NCI-H2196 (cell line): ENCODE measurements at regions not wholly inside any gene's neighbourhood (a gene's known extent, or its start where the extent isn't known, plus 50 kb on each side); places are given as distances from the start of the nearest gene placed in this dataset.
"Not testable (repeated sequence)": the region's sequence is repeated elsewhere in the genome, so short reads cannot be mapped to it uniquely, and the experiment has no call there.

Experiments
- DNase-seq: peaks from one replicate; lab custom pipeline; 2025; ENCODE audit not compliant: unreplicated experiment; lab: John Stamatoyannopoulos, UW

- no peak for DNase-seq
Measured at GRCh38 chr3:197431346-197431910, 124.3 kb downstream of the BDH1 start.

- DNase-seq: no peak
Measured at GRCh38 chr3:197430934-197431333, 124.8 kb downstream of the BDH1 start.

GRCh38 chr3:197430502-197430901, 125.3 kb downstream of the BDH1 start:
- no peak for DNase-seq

- DNase-seq: no peak
Measured at GRCh38 chr3:197428952-197429351, 126.8 kb downstream of the BDH1 start.

GRCh38 chr3:197428117-197428801, 127.5 kb downstream of the BDH1 start:
- no peak for DNase-seq

- DNase-seq: no peak
Measured at GRCh38 chr3:197427021-197427420, 128.6 kb upstream of the DLG1 start.

GRCh38 chr3:197426121-197426566, 127.7 kb upstream of the DLG1 start:
- no peak for DNase-seq

GRCh38 chr3:197425485-197426120, 127.2 kb upstream of the DLG1 start:
- no peak for DNase-seq

- no peak for DNase-seq
Measured at GRCh38 chr3:197424674-197425484, 126.5 kb upstream of the DLG1 start.

- DNase-seq: no peak
Measured at GRCh38 chr3:197424266-197424665, 125.9 kb upstream of the DLG1 start.

- no peak for DNase-seq
Measured at GRCh38 chr3:197423376-197423775, 125.0 kb upstream of the DLG1 start.

GRCh38 chr3:197422506-197422905, 124.1 kb upstream of the DLG1 start:
- no peak for DNase-seq

- DNase-seq: no peak
Measured at GRCh38 chr3:197421021-197421420, 122.6 kb upstream of the DLG1 start.

- no peak for DNase-seq
Measured at GRCh38 chr3:197420566-197420965, 122.2 kb upstream of the DLG1 start.

- DNase-seq: no peak
Measured at GRCh38 chr3:197420115-197420514, 121.7 kb upstream of the DLG1 start.

GRCh38 chr3:197419696-197420095, 121.3 kb upstream of the DLG1 start:
- no peak for DNase-seq

- DNase-seq: no peak
Measured at GRCh38 chr3:197417911-197418618, 119.7 kb upstream of the DLG1 start.

- no peak for DNase-seq
Measured at GRCh38 chr3:197417441-197417840, 119.0 kb upstream of the DLG1 start.

GRCh38 chr3:197411899-197412298, 113.5 kb upstream of the DLG1 start:
- DNase-seq: not testable (repeated sequence)

- not testable (repeated sequence) for DNase-seq
Measured at GRCh38 chr3:197410170-197410569, 111.8 kb upstream of the DLG1 start.
